ENCODE measurements at regions not wholly inside any gene's neighbourhood (a gene's known extent, or its start where the extent isn't known, plus 50 kb on each side); places are given as distances from the start of the nearest gene placed in this dataset.

GRCh38 chr12:41745593-41745992, 399.1 kb downstream of the GXYLT1 start:
- DNase-seq (ENCODE audit: low spot score), result no peak

GRCh38 chr12:41743835-41744234, 400.8 kb downstream of the GXYLT1 start:
- DNase-seq (ENCODE audit: low spot score), result no peak

GRCh38 chr12:41739066-41739465, 405.6 kb downstream of the GXYLT1 start:
- DNase-seq (ENCODE audit: low spot score), result no peak

- DNase-seq (ENCODE audit: low spot score), result no peak
Measured at GRCh38 chr12:41737423-41737822, 407.3 kb downstream of the GXYLT1 start.

- no peak for DNase-seq (ENCODE audit: low spot score)
Measured at GRCh38 chr12:41736436-41736835, 408.2 kb downstream of the GXYLT1 start.

- DNase-seq (ENCODE audit: low spot score), result no peak
Measured at GRCh38 chr12:41731691-41732090, 413.0 kb downstream of the GXYLT1 start.

- DNase-seq (ENCODE audit: low spot score), result no peak
Measured at GRCh38 chr12:41731061-41731460, 413.6 kb downstream of the GXYLT1 start.

- DNase-seq (ENCODE audit: low spot score), result no peak
Measured at GRCh38 chr12:41724216-41724615, 420.5 kb downstream of the GXYLT1 start.

- no peak for DNase-seq (ENCODE audit: low spot score)
Measured at GRCh38 chr12:41719214-41719613, 425.5 kb downstream of the GXYLT1 start.

- no peak for DNase-seq (ENCODE audit: low spot score)
Measured at GRCh38 chr12:41715256-41715655, 429.4 kb downstream of the GXYLT1 start.

- no peak for DNase-seq (ENCODE audit: low spot score)
Measured at GRCh38 chr12:41709463-41710285, 435.0 kb downstream of the GXYLT1 start.

- no peak for DNase-seq (ENCODE audit: low spot score)
Measured at GRCh38 chr12:41709012-41709411, 435.7 kb downstream of the GXYLT1 start.

- no peak for DNase-seq (ENCODE audit: low spot score)
Measured at GRCh38 chr12:41706376-41706775, 438.3 kb downstream of the GXYLT1 start.

- DNase-seq (ENCODE audit: low spot score), result no peak
Measured at GRCh38 chr12:41701943-41702601, 442.6 kb downstream of the GXYLT1 start.

- DNase-seq (ENCODE audit: low spot score), result no peak
Measured at GRCh38 chr12:41700940-41701339, 443.7 kb downstream of the GXYLT1 start.

GRCh38 chr12:41699658-41700057, 445.0 kb downstream of the GXYLT1 start:
- DNase-seq (ENCODE audit: low spot score), result no peak

GRCh38 chr12:41697161-41697560, 447.5 kb downstream of the GXYLT1 start:
- DNase-seq (ENCODE audit: low spot score), result no peak

- DNase-seq (ENCODE audit: low spot score), result no peak
Measured at GRCh38 chr12:41684997-41685396, 459.7 kb downstream of the GXYLT1 start.

- no peak for DNase-seq (ENCODE audit: low spot score)
Measured at GRCh38 chr12:41683513-41684240, 461.0 kb downstream of the GXYLT1 start.

GRCh38 chr12:41683023-41683422, 461.7 kb downstream of the GXYLT1 start:
- DNase-seq (ENCODE audit: low spot score), result no peak

GRCh38 chr12:41681898-41682297, 462.8 kb downstream of the GXYLT1 start:
- no peak for DNase-seq (ENCODE audit: low spot score)

GRCh38 chr12:41680155-41680554, 464.5 kb downstream of the GXYLT1 start:
- no peak for DNase-seq (ENCODE audit: low spot score)
